ENCODE measurements at regions not wholly inside any gene's neighbourhood (a gene's known extent, or its start where the extent isn't known, plus 50 kb on each side); places are given as distances from the start of the nearest gene placed in this dataset.

- intact Hi-C loops (cut with DNase I), result no loop called here
- DNase-seq, result no peak
These were observed 274.9 kb downstream of the ABHD5 start for GRCh38 chr3:43965656-43966055.

- intact Hi-C loops (cut with DNase I), result no loop called here
- no peak for DNase-seq
These were observed 275.4 kb downstream of the ABHD5 start for GRCh38 chr3:43966126-43966525.

- intact Hi-C loops (cut with DNase I), result no loop called here
- no peak for DNase-seq
These were observed 275.2 kb upstream of the TOPAZ1 start for GRCh38 chr3:43966530-43966929.

- no peak for DNase-seq
- intact Hi-C loops (cut with DNase I), result no loop called here
These were observed 273.2 kb upstream of the TOPAZ1 start for GRCh38 chr3:43968465-43968864.

- DNase-seq, result no peak
- intact Hi-C loops (cut with DNase I), result no loop called here
These were observed 271.7 kb upstream of the TOPAZ1 start for GRCh38 chr3:43969944-43970343.

GRCh38 chr3:43970351-43970750, 271.3 kb upstream of the TOPAZ1 start:
- no peak for DNase-seq
- intact Hi-C loops (cut with DNase I), result no loop called here

GRCh38 chr3:43970920-43971319, 270.8 kb upstream of the TOPAZ1 start:
- intact Hi-C loops (cut with DNase I), result no loop called here
- DNase-seq, result no peak

GRCh38 chr3:43971486-43971885, 270.2 kb upstream of the TOPAZ1 start:
- DNase-seq, result peak in 1 of 10 donors; percentile 52
- intact Hi-C loops (cut with DNase I), result no loop called here

GRCh38 chr3:43978708-43979107, 263.0 kb upstream of the TOPAZ1 start:
- no peak for DNase-seq
- intact Hi-C loops (cut with DNase I), result no loop called here

- no peak for DNase-seq
- intact Hi-C loops (cut with DNase I), result no loop called here
These were observed 262.0 kb upstream of the TOPAZ1 start for GRCh38 chr3:43979645-43980044.

- intact Hi-C loops (cut with DNase I), result loop anchor here (2.0 kb wide), 1 partner anchor 72 kb away; no protein-coding TSS in a partner anchor
- DNase-seq, result peak in 7 of 10 donors; percentile 43 to 95 (median 70)
These were observed 246.8 kb upstream of the TOPAZ1 start for GRCh38 chr3:43994657-43995546.

GRCh38 chr3:43995547-43996378, 245.9 kb upstream of the TOPAZ1 start:
- intact Hi-C loops (cut with DNase I), result loop anchor here (2.0 kb wide), 1 partner anchor 73 kb away; no protein-coding TSS in a partner anchor
- DNase-seq, result peak in 3 of 10 donors; percentile 73 to 86 (median 85)

GRCh38 chr3:43996379-43997301, 245.0 kb upstream of the TOPAZ1 start:
- peak in 7 of 10 donors; percentile 51 to 94 (median 74) for DNase-seq
- intact Hi-C loops (cut with DNase I), result no loop called here

GRCh38 chr3:43997316-43997715, 244.4 kb upstream of the TOPAZ1 start:
- DNase-seq, result no peak
- intact Hi-C loops (cut with DNase I), result no loop called here

GRCh38 chr3:43997788-43998369, 243.8 kb upstream of the TOPAZ1 start:
- intact Hi-C loops (cut with DNase I), result no loop called here
- DNase-seq, result peak in 3 of 10 donors; percentile 79 to 87 (median 85)

GRCh38 chr3:43998370-43998835, 243.3 kb upstream of the TOPAZ1 start:
- intact Hi-C loops (cut with DNase I), result no loop called here
- peak in 3 of 10 donors; percentile 71 to 85 (median 81) for DNase-seq

- intact Hi-C loops (cut with DNase I), result no loop called here
- peak in 9 of 10 donors; percentile 60 to 96 (median 76) for DNase-seq
These were observed 242.6 kb upstream of the TOPAZ1 start for GRCh38 chr3:43998836-43999727.

- DNase-seq, result no peak
- intact Hi-C loops (cut with DNase I), result loop anchor here (10.0 kb wide), 1 partner anchor 195 kb away; no protein-coding TSS in a partner anchor
These were observed 241.9 kb upstream of the TOPAZ1 start for GRCh38 chr3:43999728-44000319.
